ENCODE measurements at regions not wholly inside any gene's neighbourhood (a gene's known extent, or its start where the extent isn't known, plus 50 kb on each side); places are given as distances from the start of the nearest gene placed in this dataset.

GRCh38 chr2:35347561-35347960 is 1008.0 kb upstream of the CRIM1 start:
- ChIA-PET POLR2A (ENCODE audit: low non-redundant PET) (no interaction called here), CTCF (no interaction called here)
- H3K9me3 ChIP-seq (ENCODE audit: low read depth, low read length, poor library complexity, severe bottlenecking), result no peaks in the 10 kb centered on the region
- no peak for TF ChIP-seq EZH2 (IDR thresholded peaks at IDR 0.05; ENCODE audit: borderline replicate concordance, low read depth, low read length, poor library complexity, severe bottlenecking)
- TF ChIP-seq, protein P1, sequence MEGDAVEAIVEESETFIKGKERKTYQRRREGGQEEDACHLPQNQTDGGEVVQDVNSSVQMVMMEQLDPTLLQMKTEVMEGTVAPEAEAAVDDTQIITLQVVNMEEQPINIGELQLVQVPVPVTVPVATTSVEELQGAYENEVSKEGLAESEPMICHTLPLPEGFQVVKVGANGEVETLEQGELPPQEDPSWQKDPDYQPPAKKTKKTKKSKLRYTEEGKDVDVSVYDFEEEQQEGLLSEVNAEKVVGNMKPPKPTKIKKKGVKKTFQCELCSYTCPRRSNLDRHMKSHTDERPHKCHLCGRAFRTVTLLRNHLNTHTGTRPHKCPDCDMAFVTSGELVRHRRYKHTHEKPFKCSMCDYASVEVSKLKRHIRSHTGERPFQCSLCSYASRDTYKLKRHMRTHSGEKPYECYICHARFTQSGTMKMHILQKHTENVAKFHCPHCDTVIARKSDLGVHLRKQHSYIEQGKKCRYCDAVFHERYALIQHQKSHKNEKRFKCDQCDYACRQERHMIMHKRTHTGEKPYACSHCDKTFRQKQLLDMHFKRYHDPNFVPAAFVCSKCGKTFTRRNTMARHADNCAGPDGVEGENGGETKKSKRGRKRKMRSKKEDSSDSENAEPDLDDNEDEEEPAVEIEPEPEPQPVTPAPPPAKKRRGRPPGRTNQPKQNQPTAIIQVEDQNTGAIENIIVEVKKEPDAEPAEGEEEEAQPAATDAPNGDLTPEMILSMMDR (conservative IDR thresholded peaks at IDR 0.05; ENCODE audit: low read depth, low read length), result no peak
- intact Hi-C loops (cut with micrococcal nuclease; ENCODE audit: unreplicated experiment), result no loop called here
- no TSS peak for BruUV-seq (replicated peaks)
- no peaks in the 10 kb centered on the region for H3K4me1 ChIP-seq (ENCODE audit: insufficient read depth, low read length, poor library complexity, severe bottlenecking)
- no peaks in the 10 kb centered on the region for H3K36me3 ChIP-seq (ENCODE audit: insufficient read depth, low read length, poor library complexity, severe bottlenecking)
- H3K27ac ChIP-seq (ENCODE audit: low read depth, low read length, poor library complexity, severe bottlenecking), result no peak overlapping the region
- H3K27me3 ChIP-seq (replicated peaks; ENCODE audit: insufficient read depth, low read depth, low read length, poor library complexity), result no peaks in the 10 kb centered on the region
- peak; percentile 25 for DNase-seq (ENCODE audit: low spot score)
- no peak overlapping the region for H3K4me3 ChIP-seq (ENCODE audit: low read depth, low read length, poor library complexity, severe bottlenecking)

DNA sequence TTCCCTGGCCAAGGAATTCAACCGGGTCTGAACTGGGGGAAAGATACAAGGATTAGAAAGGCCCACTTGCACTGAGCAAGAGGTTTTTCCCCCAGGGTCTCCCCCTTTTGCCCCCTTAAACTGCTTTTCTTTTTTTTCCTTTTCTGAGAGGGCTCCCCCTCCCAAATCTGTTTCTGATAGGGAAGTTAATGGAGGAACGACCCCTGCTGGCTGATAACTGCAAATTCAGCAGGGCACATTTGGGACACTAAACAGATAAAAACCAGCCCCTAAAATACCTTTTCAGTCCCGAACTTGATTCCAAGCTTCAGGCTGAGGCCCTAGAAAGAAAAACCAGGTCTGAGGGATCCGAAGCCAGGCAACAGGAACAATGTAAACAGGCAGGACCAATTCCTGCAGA is 1012.4 kb upstream of the CRIM1 start:
- ChIA-PET POLR2A (ENCODE audit: low non-redundant PET) (no interaction called here), CTCF (no interaction called here)
- no peaks in the 10 kb centered on the region for H3K27me3 ChIP-seq (replicated peaks; ENCODE audit: insufficient read depth, low read depth, low read length, poor library complexity)
- H3K27ac ChIP-seq (ENCODE audit: low read depth, low read length, poor library complexity, severe bottlenecking), result no peak overlapping the region
- H3K36me3 ChIP-seq (ENCODE audit: insufficient read depth, low read length, poor library complexity, severe bottlenecking), result no peaks in the 10 kb centered on the region
- no peaks in the 10 kb centered on the region for H3K4me1 ChIP-seq (ENCODE audit: insufficient read depth, low read length, poor library complexity, severe bottlenecking)
- BruUV-seq (replicated peaks), result no TSS peak
- H3K4me3 ChIP-seq (ENCODE audit: low read depth, low read length, poor library complexity, severe bottlenecking), result no peak overlapping the region
- TF ChIP-seq EZH2 (IDR thresholded peaks at IDR 0.05; ENCODE audit: borderline replicate concordance, low read depth, low read length, poor library complexity, severe bottlenecking), result no peak
- TF ChIP-seq, protein P1 (conservative IDR thresholded peaks at IDR 0.05; ENCODE audit: low read depth, low read length), result peak; percentile 50
- intact Hi-C loops (cut with micrococcal nuclease; ENCODE audit: unreplicated experiment), result no loop called here
- DNase-seq (ENCODE audit: low spot score), result peak; percentile 2
- H3K9me3 ChIP-seq (ENCODE audit: low read depth, low read length, poor library complexity, severe bottlenecking), result no peaks in the 10 kb centered on the region

DNA sequence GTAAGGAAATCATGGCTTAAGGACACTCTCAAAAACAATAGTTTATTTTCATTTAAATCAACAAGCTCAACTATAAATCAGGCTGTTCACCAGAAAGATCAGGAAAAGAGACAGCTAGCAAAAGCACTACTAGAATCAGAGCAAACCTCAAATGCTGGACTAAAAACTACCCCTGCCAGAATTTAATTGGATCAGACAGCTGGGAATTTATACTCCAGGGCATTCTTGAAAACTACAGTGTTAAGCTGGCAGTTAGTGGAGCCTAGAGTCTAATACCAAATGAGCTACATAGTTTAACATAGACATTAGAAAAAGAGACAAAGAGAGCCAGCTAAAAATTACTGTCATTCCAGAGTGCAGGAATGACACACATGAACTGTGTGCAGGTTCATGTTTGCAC is 1016.4 kb upstream of the CRIM1 start:
- Histone ChIP-seq H3K4me3 (ENCODE audit: low read depth, low read length, poor library complexity, severe bottlenecking) (no peak overlapping the region), H3K4me1 (ENCODE audit: insufficient read depth, low read length, poor library complexity, severe bottlenecking) (no peaks in the 10 kb centered on the region), H3K27ac (ENCODE audit: low read depth, low read length, poor library complexity, severe bottlenecking) (no peak overlapping the region), H3K36me3 (ENCODE audit: insufficient read depth, low read length, poor library complexity, severe bottlenecking) (no peaks in the 10 kb centered on the region), H3K27me3 (replicated peaks; ENCODE audit: insufficient read depth, low read depth, low read length, poor library complexity) (no peaks in the 10 kb centered on the region), H3K9me3 (ENCODE audit: low read depth, low read length, poor library complexity, severe bottlenecking) (no peaks in the 10 kb centered on the region)
- TF ChIP-seq, protein P1 (conservative IDR thresholded peaks at IDR 0.05; ENCODE audit: low read depth, low read length), result no peak
- no peak for TF ChIP-seq EZH2 (IDR thresholded peaks at IDR 0.05; ENCODE audit: borderline replicate concordance, low read depth, low read length, poor library complexity, severe bottlenecking)
- ChIA-PET CTCF (no interaction called here), POLR2A (ENCODE audit: low non-redundant PET) (no interaction called here)
- intact Hi-C loops (cut with micrococcal nuclease; ENCODE audit: unreplicated experiment), result no loop called here
- peak; percentile 39 for DNase-seq (ENCODE audit: low spot score)
- no TSS peak for BruUV-seq (replicated peaks)
